PC-3 (cell line): ENCODE measurements at regions not wholly inside any gene's neighbourhood (a gene's known extent, or its start where the extent isn't known, plus 50 kb on each side); places are given as distances from the start of the nearest gene placed in this dataset.

Experiments
- ATAC-seq: fragments of 200-7000 bp; cut with Tn5 transposase; 2 replicates; pipeline ENCODE4 v1.9.1; 2020; ENCODE audit warnings: mild to moderate bottlenecking, moderate library complexity
- BruUV-seq: library from RNA; stranded (reverse); fragments of 400-500 nt; replicated peaks from 2 replicates; lab custom pipeline; 2021; lab: Mats Ljungman, UMichigan
- CTCF ChIA-PET: fragments of 300-600 bp; sonication (Branson Sonifier 250); formaldehyde crosslinking; loops from one replicate; lab custom pipeline; 2022; ENCODE audit warnings: antibody characterized with exemption; lab: Charles Lee
- POLR2A ChIA-PET: fragments of 300-600 bp; sonication (Branson Sonifier 250); formaldehyde crosslinking; loops from one replicate; lab custom pipeline; 2022; ENCODE audit warnings: antibody characterized with exemption; ENCODE audit not compliant: unreplicated experiment; lab: Charles Lee
- DNase-seq: peaks from one replicate; pipeline ENCODE4 v3.0.0-alpha.2; 2015
- H2AFZ ChIP-seq: fragments of 300-600 bp; sonication (generic); 2 replicates; pipeline ENCODE4 v1.6.0; 2016; ENCODE audit warnings: antibody characterized with exemption, low read length
- H3F3A ChIP-seq: fragments of 300-600 bp; sonication (generic); one replicate; pipeline ENCODE4 v1.6.0; 2017; ENCODE audit warnings: antibody characterized with exemption, low read length, control low read depth, mild to moderate bottlenecking; ENCODE audit not compliant: unreplicated experiment
- H3K27ac ChIP-seq: fragments of 300-600 bp; sonication (generic); 2 replicates; pipeline ENCODE4 v1.5.1; 2016; ENCODE audit warnings: mild to moderate bottlenecking, low read length
- H3K27me3 ChIP-seq: fragments of 300-600 bp; sonication (generic); 2 replicates; pipeline ENCODE4 v1.6.1; 2016; ENCODE audit warnings: low read length, mixed read lengths
- H3K36me3 ChIP-seq: fragments of 300-600 bp; sonication (generic); 2 replicates; pipeline ENCODE4 v1.6.1; 2016; ENCODE audit warnings: low read depth, mixed run types, low read length, mixed read lengths
- H3K4me1 ChIP-seq: fragments of 300-600 bp; sonication (generic); 2 replicates; pipeline ENCODE4 v1.5.1; 2016; ENCODE audit warnings: low read length; ENCODE audit not compliant: insufficient read depth
- H3K4me2 ChIP-seq: fragments of 300-600 bp; sonication (generic); 2 replicates; pipeline ENCODE4 v1.6.0; 2016; ENCODE audit warnings: low read length
- H3K4me3 ChIP-seq: fragments of 300-600 bp; sonication (generic); 2 replicates; pipeline ENCODE4 v1.5.1; 2016; ENCODE audit warnings: mild to moderate bottlenecking, low read length, mixed read lengths
- H3K79me2 ChIP-seq: fragments of 300-600 bp; sonication (generic); 2 replicates; pipeline ENCODE4 v1.6.1; 2017; ENCODE audit warnings: low read length, mixed read lengths
- H3K9ac ChIP-seq: fragments of 300-600 bp; sonication (generic); 2 replicates; pipeline ENCODE4 v1.6.0; 2016; ENCODE audit warnings: mild to moderate bottlenecking, low read length
- H3K9me2 ChIP-seq: fragments of 300-600 bp; sonication (generic); replicated peaks from 2 replicates; pipeline ENCODE4 v1.6.1; 2016; ENCODE audit warnings: mixed run types, low read length, mixed read lengths
- H3K9me3 ChIP-seq: fragments of 300-600 bp; sonication (generic); 2 replicates; pipeline ENCODE4 v1.6.1; 2016; ENCODE audit warnings: low read length, mixed read lengths
- H4K20me1 ChIP-seq: fragments of 300-600 bp; sonication (generic); 2 replicates; pipeline ENCODE4 v1.6.1; 2016; ENCODE audit warnings: low read length, mixed read lengths
- CTCF ChIP-seq: fragments of 300-600 bp; sonication (generic); conservative IDR thresholded peaks from 2 replicates; pipeline ENCODE4 v1.5.1; 2017; ENCODE audit warnings: antibody characterized with exemption, low read depth, mild to moderate bottlenecking, low read length
- EZH2 ChIP-seq: fragments of 300-600 bp; sonication (generic); IDR thresholded peaks from one replicate; pipeline ENCODE4 v1.6.1; 2017; ENCODE audit warnings: antibody characterized with exemption, mild to moderate bottlenecking, low read length; ENCODE audit not compliant: unreplicated experiment
- EZH2phosphoT487 ChIP-seq: fragments of 300-600 bp; sonication (generic); IDR thresholded peaks from 2 replicates; pipeline ENCODE4 v1.6.1; 2018; ENCODE audit warnings: mild to moderate bottlenecking, antibody characterized with exemption, low read length, borderline replicate concordance
- intact Hi-C: fragments of 100-400 bp; cut with micrococcal nuclease; formaldehyde crosslinking; loops from 2 replicates; pipeline ENCODE4 v1.9.0; 2023

GRCh38 chr1:104932949-104933679 lies 1183.4 kb downstream of the AMY1C start:
- Histone ChIP-seq H3K36me3 (no peaks in the 10 kb centered on the region), H3K27me3 (no peaks in the 10 kb centered on the region), H3K9ac (no peak overlapping the region), H3K4me1 (no peaks in the 10 kb centered on the region), H3F3A (no peaks in the 10 kb centered on the region), H2AFZ (no peak overlapping the region), H3K4me2 (no peak overlapping the region), H4K20me1 (no peaks in the 10 kb centered on the region), H3K9me3 (no peaks in the 10 kb centered on the region), H3K27ac (no peak overlapping the region), H3K4me3 (no peak overlapping the region), H3K9me2 (no peaks in the 10 kb centered on the region), H3K79me2 (no peaks in the 10 kb centered on the region)
- ChIA-PET CTCF (no interaction called here), POLR2A (no interaction called here)
- DNase-seq (no peak), ATAC-seq (no peak)
- no TSS peak for BruUV-seq
- TF ChIP-seq CTCF (no peak), EZH2phosphoT487 (no peak), EZH2 (no peak)
- intact Hi-C loops: no loop called here

- no peak overlapping the region for H3K4me2 ChIP-seq
- no peaks in the 10 kb centered on the region for H3F3A ChIP-seq
- H3K4me1 ChIP-seq: no peaks in the 10 kb centered on the region
- H3K9ac ChIP-seq: no peak overlapping the region
- DNase-seq: no peak
- no peaks in the 10 kb centered on the region for H3K9me3 ChIP-seq
- H3K27me3 ChIP-seq: no peaks in the 10 kb centered on the region
- TF ChIP-seq EZH2phosphoT487 (no peak), EZH2 (no peak), CTCF (no peak)
- H3K9me2 ChIP-seq: no peaks in the 10 kb centered on the region
- H4K20me1 ChIP-seq: no peaks in the 10 kb centered on the region
- no TSS peak for BruUV-seq
- intact Hi-C loops: no loop called here
- peak; percentile 24; the same call in 1 of the 2 replicates for ATAC-seq
- H2AFZ ChIP-seq: no peak overlapping the region
- H3K4me3 ChIP-seq: no peak overlapping the region
- no peaks in the 10 kb centered on the region for H3K36me3 ChIP-seq
- ChIA-PET CTCF (no interaction called here), POLR2A (no interaction called here)
- no peaks in the 10 kb centered on the region for H3K79me2 ChIP-seq
- no peak overlapping the region for H3K27ac ChIP-seq
Observed at GRCh38 chr1:104933846-104934245, 1184.1 kb downstream of the AMY1C start.

- ATAC-seq: no peak
- H3K79me2 ChIP-seq: no peaks in the 10 kb centered on the region
- intact Hi-C loops: no loop called here
- no peak overlapping the region for H3K4me2 ChIP-seq
- no peaks in the 10 kb centered on the region; the same call in 1 of the 2 replicates for H3K36me3 ChIP-seq
- H3K9me2 ChIP-seq: no peaks in the 10 kb centered on the region
- H3K9me3 ChIP-seq: no peaks in the 10 kb centered on the region
- CTCF ChIA-PET: no interaction called here
- H3K27me3 ChIP-seq: no peaks in the 10 kb centered on the region
- no peak overlapping the region for H3K4me3 ChIP-seq
- no peaks in the 10 kb centered on the region for H3K4me1 ChIP-seq
- no peaks in the 10 kb centered on the region for H3F3A ChIP-seq
- H3K9ac ChIP-seq: no peak overlapping the region
- BruUV-seq: no TSS peak
- no peak overlapping the region for H2AFZ ChIP-seq
- no peaks in the 10 kb centered on the region for H4K20me1 ChIP-seq
- H3K27ac ChIP-seq: no peak overlapping the region
- no peak for DNase-seq
- TF ChIP-seq EZH2phosphoT487 (no peak), EZH2 (no peak), CTCF (no peak)
- POLR2A ChIA-PET: no interaction called here
Observed at GRCh38 chr1:104945406-104945805, 1195.7 kb downstream of the AMY1C start.
